ENCODE measurements at regions not wholly inside any gene's neighbourhood (a gene's known extent, or its start where the extent isn't known, plus 50 kb on each side); places are given as distances from the start of the nearest gene placed in this dataset.
"Not testable (repeated sequence)": the region's sequence is repeated elsewhere in the genome, so short reads cannot be mapped to it uniquely, and the experiment has no call there.

GRCh38 chr14:81584495-81584894 is 50.8 kb upstream of the SEL1L start:
- Histone ChIP-seq H3K36me3 (ENCODE audit: control insufficient read depth in 5 of 5, insufficient read depth in 5 of 5, low read length in 5 of 5) (no peaks in the 10 kb centered on the region), H3K9ac (ENCODE audit: low read length in 5 of 5) (no peak overlapping the region), H3K9me3 (ENCODE audit: control insufficient read depth in 5 of 5, low read length in 5 of 5) (no peaks in the 10 kb centered on the region), H3K4me1 (ENCODE audit: control insufficient read depth in 5 of 5, insufficient read depth in 5 of 5, low read length in 5 of 5) (peaks cover 0 to 2% (median 0%) of the 10 kb centered on the region in 5 donors), H3K27ac (ENCODE audit: low read depth, low read length) (no peak overlapping the region), H3K4me3 (ENCODE audit: low read depth in 1 of 5, low read length in 5 of 5) (no peak overlapping the region), H3K27me3 (ENCODE audit: control insufficient read depth in 5 of 5, insufficient read depth in 4 of 5, low read length in 5 of 5) (no peaks in the 10 kb centered on the region)

DNA sequence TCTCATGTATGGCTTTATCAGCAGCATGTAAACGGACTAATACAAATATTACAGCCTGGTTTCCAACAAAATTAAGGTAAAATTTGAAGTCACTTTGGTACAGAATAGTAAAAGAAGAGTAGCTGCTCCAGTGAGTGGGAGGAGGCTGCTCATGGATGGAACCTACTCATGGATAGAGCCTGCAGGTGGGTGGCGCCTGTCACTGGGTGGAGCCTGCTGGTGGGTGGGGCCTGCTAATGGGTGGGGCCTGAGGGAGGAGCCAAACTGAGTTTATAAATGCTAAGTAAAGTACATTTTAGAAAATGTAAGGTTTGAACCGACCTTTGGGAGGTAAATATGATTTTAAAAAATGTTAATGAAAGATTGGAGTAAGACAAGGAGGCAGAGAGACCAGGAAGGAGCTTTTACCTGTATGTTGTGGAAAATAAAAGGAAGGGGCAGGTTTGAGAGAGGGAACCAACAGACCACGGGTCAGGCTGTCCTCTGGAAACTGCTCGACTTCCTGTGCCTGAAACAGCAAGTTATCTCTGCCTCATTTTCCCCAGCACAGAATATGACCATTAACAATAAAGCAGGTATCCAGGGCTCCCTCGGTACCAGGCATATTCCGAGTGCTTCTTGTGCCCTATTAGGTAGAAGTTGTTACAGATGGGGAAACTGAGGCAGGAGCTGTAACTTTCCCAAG is 55.9 kb upstream of the SEL1L start:
- Histone ChIP-seq H3K36me3 (ENCODE audit: control insufficient read depth in 5 of 5, insufficient read depth in 5 of 5, low read length in 5 of 5) (no peaks in the 10 kb centered on the region), H3K27ac (ENCODE audit: low read depth, low read length) (no peak overlapping the region), H3K9ac (ENCODE audit: low read length in 5 of 5) (no peak overlapping the region), H3K9me3 (ENCODE audit: control insufficient read depth in 5 of 5, low read length in 5 of 5) (no peaks in the 10 kb centered on the region), H3K4me1 (ENCODE audit: control insufficient read depth in 5 of 5, insufficient read depth in 5 of 5, low read length in 5 of 5) (no peaks in the 10 kb centered on the region), H3K4me3 (ENCODE audit: low read depth in 1 of 5, low read length in 5 of 5) (no peak overlapping the region), H3K27me3 (ENCODE audit: control insufficient read depth in 5 of 5, insufficient read depth in 4 of 5, low read length in 5 of 5) (no peaks in the 10 kb centered on the region)

GRCh38 chr14:81591266-81591665 is 57.6 kb upstream of the SEL1L start:
- Histone ChIP-seq H3K27ac (ENCODE audit: low read depth, low read length) (no peak overlapping the region), H3K9ac (ENCODE audit: low read length in 5 of 5) (no peak overlapping the region), H3K4me3 (ENCODE audit: low read depth in 1 of 5, low read length in 5 of 5) (no peak overlapping the region), H3K36me3 (ENCODE audit: control insufficient read depth in 5 of 5, insufficient read depth in 5 of 5, low read length in 5 of 5) (no peaks in the 10 kb centered on the region), H3K27me3 (ENCODE audit: control insufficient read depth in 5 of 5, insufficient read depth in 4 of 5, low read length in 5 of 5) (no peaks in the 10 kb centered on the region), H3K4me1 (ENCODE audit: control insufficient read depth in 5 of 5, insufficient read depth in 5 of 5, low read length in 5 of 5) (no peaks in the 10 kb centered on the region), H3K9me3 (ENCODE audit: control insufficient read depth in 5 of 5, low read length in 5 of 5) (no peaks in the 10 kb centered on the region)

- Histone ChIP-seq H3K36me3 (ENCODE audit: control insufficient read depth in 5 of 5, insufficient read depth in 5 of 5, low read length in 5 of 5) (no peaks in the 10 kb centered on the region), H3K4me3 (ENCODE audit: low read depth in 1 of 5, low read length in 5 of 5) (no peak overlapping the region), H3K9me3 (ENCODE audit: control insufficient read depth in 5 of 5, low read length in 5 of 5) (no peaks in the 10 kb centered on the region), H3K9ac (ENCODE audit: low read length in 5 of 5) (no peak overlapping the region), H3K4me1 (ENCODE audit: control insufficient read depth in 5 of 5, insufficient read depth in 5 of 5, low read length in 5 of 5) (no peaks in the 10 kb centered on the region), H3K27me3 (ENCODE audit: control insufficient read depth in 5 of 5, insufficient read depth in 4 of 5, low read length in 5 of 5) (no peaks in the 10 kb centered on the region), H3K27ac (ENCODE audit: low read depth, low read length) (no peak overlapping the region)
These were observed 60.4 kb upstream of the SEL1L start for GRCh38 chr14:81594012-81594411.

- Histone ChIP-seq H3K4me1 (ENCODE audit: control insufficient read depth in 5 of 5, insufficient read depth in 5 of 5, low read length in 5 of 5) (no peaks in the 10 kb centered on the region), H3K9me3 (ENCODE audit: control insufficient read depth in 5 of 5, low read length in 5 of 5) (no peaks in the 10 kb centered on the region), H3K27ac (ENCODE audit: low read depth, low read length) (no peak overlapping the region), H3K4me3 (ENCODE audit: low read depth in 1 of 5, low read length in 5 of 5) (no peak overlapping the region), H3K36me3 (ENCODE audit: control insufficient read depth in 5 of 5, insufficient read depth in 5 of 5, low read length in 5 of 5) (no peaks in the 10 kb centered on the region), H3K9ac (ENCODE audit: low read length in 5 of 5) (no peak overlapping the region), H3K27me3 (ENCODE audit: control insufficient read depth in 5 of 5, insufficient read depth in 4 of 5, low read length in 5 of 5) (no peaks in the 10 kb centered on the region)
These were observed 72.0 kb upstream of the SEL1L start for GRCh38 chr14:81605660-81606059.

GRCh38 chr14:81613341-81614045 is 79.8 kb upstream of the SEL1L start:
- Histone ChIP-seq H3K9me3 (ENCODE audit: control insufficient read depth in 5 of 5, low read length in 5 of 5) (no peaks in the 10 kb centered on the region), H3K4me1 (ENCODE audit: control insufficient read depth in 5 of 5, insufficient read depth in 5 of 5, low read length in 5 of 5) (no peaks in the 10 kb centered on the region), H3K9ac (ENCODE audit: low read length in 5 of 5) (no peak overlapping the region), H3K36me3 (ENCODE audit: control insufficient read depth in 5 of 5, insufficient read depth in 5 of 5, low read length in 5 of 5) (no peaks in the 10 kb centered on the region), H3K27ac (ENCODE audit: low read depth, low read length) (no peak overlapping the region), H3K4me3 (ENCODE audit: low read depth in 1 of 5, low read length in 5 of 5) (no peak overlapping the region), H3K27me3 (ENCODE audit: control insufficient read depth in 5 of 5, insufficient read depth in 4 of 5, low read length in 5 of 5) (no peaks in the 10 kb centered on the region)

GRCh38 chr14:81614302-81614701 is 80.6 kb upstream of the SEL1L start:
- not testable (repeated sequence) for H3K4me1 ChIP-seq (ENCODE audit: control insufficient read depth in 5 of 5, insufficient read depth in 5 of 5, low read length in 5 of 5); H3K4me3 ChIP-seq (ENCODE audit: low read depth in 1 of 5, low read length in 5 of 5); H3K9ac ChIP-seq (ENCODE audit: low read length in 5 of 5); H3K27ac ChIP-seq (ENCODE audit: low read depth, low read length); H3K27me3 ChIP-seq (ENCODE audit: control insufficient read depth in 5 of 5, insufficient read depth in 4 of 5, low read length in 5 of 5); H3K9me3 ChIP-seq (ENCODE audit: control insufficient read depth in 5 of 5, low read length in 5 of 5); H3K36me3 ChIP-seq (ENCODE audit: control insufficient read depth in 5 of 5, insufficient read depth in 5 of 5, low read length in 5 of 5)

GRCh38 chr14:81618695-81619094 is 85.0 kb upstream of the SEL1L start:
- Histone ChIP-seq H3K9me3 (ENCODE audit: control insufficient read depth in 5 of 5, low read length in 5 of 5) (no peaks in the 10 kb centered on the region), H3K9ac (ENCODE audit: low read length in 5 of 5) (no peak overlapping the region), H3K4me3 (ENCODE audit: low read depth in 1 of 5, low read length in 5 of 5) (no peak overlapping the region), H3K36me3 (ENCODE audit: control insufficient read depth in 5 of 5, insufficient read depth in 5 of 5, low read length in 5 of 5) (no peaks in the 10 kb centered on the region), H3K27ac (ENCODE audit: low read depth, low read length) (no peak overlapping the region), H3K4me1 (ENCODE audit: control insufficient read depth in 5 of 5, insufficient read depth in 5 of 5, low read length in 5 of 5) (peaks cover 0 to 5% (median 0%) of the 10 kb centered on the region in 5 donors), H3K27me3 (ENCODE audit: control insufficient read depth in 5 of 5, insufficient read depth in 4 of 5, low read length in 5 of 5) (no peaks in the 10 kb centered on the region)

- Histone ChIP-seq H3K27ac (ENCODE audit: low read depth, low read length) (no peak overlapping the region), H3K4me1 (ENCODE audit: control insufficient read depth in 5 of 5, insufficient read depth in 5 of 5, low read length in 5 of 5) (peaks cover 0 to 5% (median 0%) of the 10 kb centered on the region in 5 donors), H3K36me3 (ENCODE audit: control insufficient read depth in 5 of 5, insufficient read depth in 5 of 5, low read length in 5 of 5) (no peaks in the 10 kb centered on the region), H3K4me3 (ENCODE audit: low read depth in 1 of 5, low read length in 5 of 5) (no peak overlapping the region), H3K9ac (ENCODE audit: low read length in 5 of 5) (no peak overlapping the region), H3K27me3 (ENCODE audit: control insufficient read depth in 5 of 5, insufficient read depth in 4 of 5, low read length in 5 of 5) (no peaks in the 10 kb centered on the region), H3K9me3 (ENCODE audit: control insufficient read depth in 5 of 5, low read length in 5 of 5) (no peaks in the 10 kb centered on the region)
These were observed 86.2 kb upstream of the SEL1L start for GRCh38 chr14:81619816-81620215.

DNA sequence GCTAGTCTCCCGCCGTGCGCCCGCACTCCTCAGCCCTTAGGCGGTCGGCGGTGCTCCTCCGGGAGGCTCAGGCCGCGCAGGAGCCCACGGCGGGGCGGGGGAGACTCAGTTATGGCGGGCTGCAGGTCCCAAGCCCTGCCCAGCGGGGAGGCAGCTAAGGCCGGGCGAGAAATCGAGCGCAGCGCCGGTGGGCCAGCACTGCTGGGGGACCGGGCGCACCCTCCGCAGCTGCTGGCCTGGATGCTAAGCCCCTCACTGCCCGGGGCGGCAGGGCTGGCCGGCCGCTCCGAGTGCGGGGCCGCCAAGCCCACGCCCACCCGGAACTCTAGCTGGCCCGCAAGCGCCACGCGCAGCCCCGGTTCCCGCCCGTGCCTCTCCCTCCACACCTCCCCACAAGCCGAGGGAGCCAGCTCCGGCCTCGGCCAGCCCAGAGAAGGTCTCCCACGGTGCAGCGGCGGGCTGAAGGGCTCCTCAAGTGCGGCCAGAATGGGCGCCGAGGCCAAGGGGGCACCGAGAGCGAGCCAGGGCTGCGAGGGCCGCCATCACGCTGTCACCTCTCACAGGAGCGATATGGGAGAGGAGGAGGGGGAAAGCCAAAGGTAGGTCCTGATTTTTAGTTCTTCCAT is 90.2 kb upstream of the SEL1L start:
- not testable (repeated sequence) for H3K9me3 ChIP-seq (ENCODE audit: control insufficient read depth in 5 of 5, low read length in 5 of 5); H3K4me3 ChIP-seq (ENCODE audit: low read depth in 1 of 5, low read length in 5 of 5); H3K9ac ChIP-seq (ENCODE audit: low read length in 5 of 5); H3K36me3 ChIP-seq (ENCODE audit: control insufficient read depth in 5 of 5, insufficient read depth in 5 of 5, low read length in 5 of 5); H3K4me1 ChIP-seq (ENCODE audit: control insufficient read depth in 5 of 5, insufficient read depth in 5 of 5, low read length in 5 of 5); H3K27ac ChIP-seq (ENCODE audit: low read depth, low read length); H3K27me3 ChIP-seq (ENCODE audit: control insufficient read depth in 5 of 5, insufficient read depth in 4 of 5, low read length in 5 of 5)
